BLaER1 (cell line): ENCODE measurements at regions not wholly inside any gene's neighbourhood (a gene's known extent, or its start where the extent isn't known, plus 50 kb on each side); places are given as distances from the start of the nearest gene placed in this dataset.

Source experiments
- H3K27ac ChIP-seq: shearing (Covaris generic); formaldehyde crosslinking; 2 replicates; pipeline ENCODE4 v1.8.1; 2022
- H3K27me3 ChIP-seq: shearing (Covaris generic); formaldehyde crosslinking; 2 replicates; pipeline ENCODE4 v1.8.1; 2022
- H3K36me3 ChIP-seq: shearing (Covaris generic); formaldehyde crosslinking; 2 replicates; pipeline ENCODE4 v1.8.1; 2022
- H3K4me1 ChIP-seq: shearing (Covaris generic); formaldehyde crosslinking; 2 replicates; pipeline ENCODE4 v1.8.1; 2022
- H3K4me2 ChIP-seq: shearing (Covaris generic); formaldehyde crosslinking; 2 replicates; pipeline ENCODE4 v1.8.1; 2022
- H3K4me3 ChIP-seq: shearing (Covaris generic); formaldehyde crosslinking; 2 replicates; pipeline ENCODE4 v1.8.1; 2022
- H3K9ac ChIP-seq: shearing (Covaris generic); formaldehyde crosslinking; 2 replicates; pipeline ENCODE4 v1.8.1; 2022
- H3K9me3 ChIP-seq: shearing (Covaris generic); formaldehyde crosslinking; 2 replicates; pipeline ENCODE4 v1.8.1; 2022
- H4K20me1 ChIP-seq: shearing (Covaris generic); formaldehyde crosslinking; 2 replicates; pipeline ENCODE4 v1.8.1; 2022
- Cebpa-rat ChIP-seq: shearing (Covaris generic); IDR thresholded peaks from 2 replicates; pipeline ENCODE4 v1.8.1; 2022

GRCh38 chr3:3689601-3690375, 109.4 kb upstream of the LRRN1 start:
- Histone ChIP-seq H3K27me3 (no peaks in the 10 kb centered on the region), H3K9me3 (no peaks in the 10 kb centered on the region), H3K4me1 (no peaks in the 10 kb centered on the region), H4K20me1 (no peaks in the 10 kb centered on the region), H3K9ac (no peak overlapping the region), H3K27ac (no peak overlapping the region), H3K4me2 (no peak overlapping the region), H3K4me3 (no peak overlapping the region), H3K36me3 (no peaks in the 10 kb centered on the region)
- TF ChIP-seq Cebpa-rat, result no peak

- H3K4me1 ChIP-seq, result no peaks in the 10 kb centered on the region
- H3K4me2 ChIP-seq, result no peak overlapping the region
- no peaks in the 10 kb centered on the region for H4K20me1 ChIP-seq
- no peaks in the 10 kb centered on the region for H3K9me3 ChIP-seq
- H3K27ac ChIP-seq, result no peak overlapping the region
- TF ChIP-seq Cebpa-rat, result no peak
- no peaks in the 10 kb centered on the region for H3K27me3 ChIP-seq
- H3K36me3 ChIP-seq, result no peaks in the 10 kb centered on the region
- H3K4me3 ChIP-seq, result no peak overlapping the region
- no peak overlapping the region for H3K9ac ChIP-seq
Measured at GRCh38 chr3:3686907-3687648, 112.2 kb upstream of the LRRN1 start.

GRCh38 chr3:3685721-3686120, 113.5 kb upstream of the LRRN1 start:
- Histone ChIP-seq H3K36me3 (no peaks in the 10 kb centered on the region), H3K9me3 (no peaks in the 10 kb centered on the region), H3K27me3 (no peaks in the 10 kb centered on the region), H3K27ac (no peak overlapping the region), H3K4me2 (no peak overlapping the region), H4K20me1 (no peaks in the 10 kb centered on the region), H3K9ac (no peak overlapping the region), H3K4me1 (no peaks in the 10 kb centered on the region), H3K4me3 (no peak overlapping the region)
- no peak for TF ChIP-seq Cebpa-rat

GRCh38 chr3:3683261-3683660, 116.0 kb upstream of the LRRN1 start:
- no peak overlapping the region for H3K4me2 ChIP-seq
- no peak for TF ChIP-seq Cebpa-rat
- H3K27me3 ChIP-seq, result no peaks in the 10 kb centered on the region
- no peaks in the 10 kb centered on the region for H3K9me3 ChIP-seq
- H3K4me1 ChIP-seq, result no peaks in the 10 kb centered on the region
- H4K20me1 ChIP-seq, result no peaks in the 10 kb centered on the region
- H3K9ac ChIP-seq, result no peak overlapping the region
- no peaks in the 10 kb centered on the region for H3K36me3 ChIP-seq
- H3K27ac ChIP-seq, result no peak overlapping the region
- no peak overlapping the region for H3K4me3 ChIP-seq

- Histone ChIP-seq H3K4me1 (no peaks in the 10 kb centered on the region), H3K4me3 (no peak overlapping the region), H3K36me3 (no peaks in the 10 kb centered on the region), H3K9ac (no peak overlapping the region), H4K20me1 (no peaks in the 10 kb centered on the region), H3K4me2 (no peak overlapping the region), H3K27me3 (no peaks in the 10 kb centered on the region), H3K9me3 (no peaks in the 10 kb centered on the region), H3K27ac (no peak overlapping the region)
- TF ChIP-seq Cebpa-rat, result no peak
Measured at GRCh38 chr3:3675801-3676200, 123.4 kb upstream of the LRRN1 start.

GRCh38 chr3:3675186-3675585, 124.0 kb upstream of the LRRN1 start:
- no peak overlapping the region for H3K27ac ChIP-seq
- no peak overlapping the region for H3K4me2 ChIP-seq
- H3K36me3 ChIP-seq, result no peaks in the 10 kb centered on the region
- H3K9me3 ChIP-seq, result no peaks in the 10 kb centered on the region
- no peak for TF ChIP-seq Cebpa-rat
- H3K4me3 ChIP-seq, result no peak overlapping the region
- H4K20me1 ChIP-seq, result no peaks in the 10 kb centered on the region
- H3K27me3 ChIP-seq, result no peaks in the 10 kb centered on the region
- no peak overlapping the region for H3K9ac ChIP-seq
- H3K4me1 ChIP-seq, result no peaks in the 10 kb centered on the region

GRCh38 chr3:3666664-3667063, 132.6 kb upstream of the LRRN1 start:
- Histone ChIP-seq H3K9ac (no peak overlapping the region), H3K4me1 (peaks cover 13% of the 10 kb centered on the region), H3K4me2 (peak overlapping the region; percentile 53), H3K36me3 (no peaks in the 10 kb centered on the region), H4K20me1 (no peaks in the 10 kb centered on the region), H3K27ac (no peak overlapping the region), H3K4me3 (no peak overlapping the region), H3K27me3 (no peaks in the 10 kb centered on the region), H3K9me3 (0 out of 2 replicates have a peak, but pooled peaks cover 3% of the 10 kb centered on the region)
- no peak for TF ChIP-seq Cebpa-rat

- Histone ChIP-seq H3K4me3 (no peak overlapping the region), H3K36me3 (no peaks in the 10 kb centered on the region), H3K27ac (no peak overlapping the region), H3K4me1 (peaks cover 13% of the 10 kb centered on the region), H3K27me3 (no peaks in the 10 kb centered on the region), H3K9ac (no peak overlapping the region), H3K9me3 (0 out of 2 replicates have a peak, but pooled peaks cover 3% of the 10 kb centered on the region), H3K4me2 (peak overlapping the region; percentile 53), H4K20me1 (no peaks in the 10 kb centered on the region)
- no peak for TF ChIP-seq Cebpa-rat
Measured at GRCh38 chr3:3665961-3666640, 133.1 kb upstream of the LRRN1 start.

GRCh38 chr3:3665546-3665945, 133.7 kb upstream of the LRRN1 start:
- no peak for TF ChIP-seq Cebpa-rat
- Histone ChIP-seq H3K4me3 (no peak overlapping the region), H4K20me1 (no peaks in the 10 kb centered on the region), H3K4me1 (peaks cover 13% of the 10 kb centered on the region), H3K9ac (no peak overlapping the region), H3K36me3 (no peaks in the 10 kb centered on the region), H3K27me3 (no peaks in the 10 kb centered on the region), H3K9me3 (0 out of 2 replicates have a peak, but pooled peaks cover 3% of the 10 kb centered on the region), H3K27ac (no peak overlapping the region), H3K4me2 (no peak overlapping the region)

- H3K27me3 ChIP-seq, result no peaks in the 10 kb centered on the region
- H3K4me2 ChIP-seq, result no peak overlapping the region
- no peak overlapping the region for H3K27ac ChIP-seq
- no peak for TF ChIP-seq Cebpa-rat
- H3K36me3 ChIP-seq, result no peaks in the 10 kb centered on the region
- H3K9me3 ChIP-seq, result 0 out of 2 replicates have a peak, but pooled peaks cover 3% of the 10 kb centered on the region
- peaks cover 13% of the 10 kb centered on the region for H3K4me1 ChIP-seq
- H3K9ac ChIP-seq, result no peak overlapping the region
- H4K20me1 ChIP-seq, result no peaks in the 10 kb centered on the region
- no peak overlapping the region for H3K4me3 ChIP-seq
Measured at GRCh38 chr3:3664935-3665334, 134.3 kb upstream of the LRRN1 start.
